ENCODE measurements at regions not wholly inside any gene's neighbourhood (a gene's known extent, or its start where the extent isn't known, plus 50 kb on each side); places are given as distances from the start of the nearest gene placed in this dataset.

GRCh38 chr2:41294331-41294730, 753.5 kb upstream of the PKDCC start:
- TF ChIP-seq POLR2AphosphoS5 (IDR thresholded peaks at IDR 0.05; ENCODE audit: low read depth, low read length) (no peak), SIN3A (IDR thresholded peaks at IDR 0.05; ENCODE audit: borderline replicate concordance, insufficient read depth, low read length) (no peak)
